ENCODE measurements at regions not wholly inside any gene's neighbourhood (a gene's known extent, or its start where the extent isn't known, plus 50 kb on each side); places are given as distances from the start of the nearest gene placed in this dataset.

GRCh38 chr5:93845376-93845775 lies 104.0 kb upstream of the POU5F2 start:
- no peak overlapping the region for H3K18ac ChIP-seq (ENCODE audit: insufficient read length, low read depth, low read length)
- no peaks in the 10 kb centered on the region for H3K27me3 ChIP-seq (ENCODE audit: insufficient read depth, low read length)
- no peak for DNase-seq
- peaks cover 0 to 11% (median 7%) of the 10 kb centered on the region in 3 experiments; a peak in 4 of 7 replicates for H3K36me3 Mint-ChIP-seq (ENCODE audit: insufficient read depth in 1 of 3, low read depth in 3 of 3)
- no peak overlapping the region for H3K27ac ChIP-seq (ENCODE audit: insufficient read length, low read depth, low read length)
- H3K23me2 ChIP-seq (ENCODE audit: insufficient read length, low read depth, low read length, poor library complexity, severe bottlenecking): no peaks in the 10 kb centered on the region
- H3K4ac ChIP-seq (ENCODE audit: low read depth, low read length): no peak overlapping the region
- H3K79me2 ChIP-seq (ENCODE audit: insufficient read depth, low read length): no peaks in the 10 kb centered on the region
- no peaks in the 10 kb centered on the region for H3K4me1 Mint-ChIP-seq
- H2AK5ac ChIP-seq (ENCODE audit: insufficient read length, low read length): no peak overlapping the region
- H2AFZ ChIP-seq (ENCODE audit: low read length): no peak overlapping the region
- no peak overlapping the region for H3K56ac ChIP-seq (ENCODE audit: insufficient read length, low read depth, low read length)
- no peak overlapping the region for H4K91ac ChIP-seq (ENCODE audit: insufficient read length, low read depth, low read length)
- peaks cover 9 to 10% of the 10 kb centered on the region in 2 experiments; a peak in 4 of 5 replicates for H3K9me3 Mint-ChIP-seq
- H2BK15ac ChIP-seq (ENCODE audit: low read depth, low read length): no peak overlapping the region
- no peak overlapping the region; the same call in 1 of the 2 replicates for H3K14ac ChIP-seq (ENCODE audit: insufficient read depth, low read length)
- no peak overlapping the region for H2BK20ac ChIP-seq (ENCODE audit: low read depth, low read length, poor library complexity, severe bottlenecking)
- no peak overlapping the region for H3K9ac ChIP-seq (ENCODE audit: extremely low read depth, insufficient read length, low read length)
- H3K4me2 ChIP-seq (ENCODE audit: insufficient read depth, insufficient read length, low read length): no peak overlapping the region
- no peak overlapping the region for H4K5ac ChIP-seq (ENCODE audit: insufficient read length, low read depth, low read length)
- H3K9me3 ChIP-seq (ENCODE audit: control insufficient read depth, low read depth, low read length): no peaks in the 10 kb centered on the region
- H3K79me1 ChIP-seq (ENCODE audit: insufficient read depth, low read depth, low read length, poor library complexity, severe bottlenecking): no peaks in the 10 kb centered on the region
- no peak overlapping the region for H4K8ac ChIP-seq (replicated peaks; ENCODE audit: insufficient read length, low read depth, low read length)
- no CpG with 5 or more reads among the region's 2 CpGs for WGBS (ENCODE audit: extremely low coverage, insufficient read length, low lambda C conversion rate)
- H3K27ac Mint-ChIP-seq: no peak overlapping the region
- no peak for TF ChIP-seq CTCF (conservative IDR thresholded peaks at IDR 0.05)
- no peak overlapping the region for H2BK120ac ChIP-seq (ENCODE audit: low read depth, low read length, poor library complexity, severe bottlenecking)
- H3K4me1 ChIP-seq (ENCODE audit: insufficient read depth, low read length): no peaks in the 10 kb centered on the region
- no peak overlapping the region for H2BK5ac ChIP-seq (ENCODE audit: insufficient read length, low read length)
- no peak overlapping the region for H3K23ac ChIP-seq (ENCODE audit: insufficient read length, low read depth, low read length)
- H3K4me3 Mint-ChIP-seq: no peak overlapping the region
- H3K27me3 Mint-ChIP-seq (ENCODE audit: low read depth): no peaks in the 10 kb centered on the region
- no peak overlapping the region for H2BK12ac ChIP-seq (ENCODE audit: insufficient read length, low read depth, low read length)
- H3T11ph ChIP-seq (ENCODE audit: low read length): no peak overlapping the region
- H4K20me1 ChIP-seq (ENCODE audit: control insufficient read depth, insufficient read depth, insufficient read length): no peaks in the 10 kb centered on the region

Data from H9 (cell line).